Adipocyte (in vitro differentiated cells): ENCODE measurements at regions not wholly inside any gene's neighbourhood (a gene's known extent, or its start where the extent isn't known, plus 50 kb on each side); places are given as distances from the start of the nearest gene placed in this dataset.

ENCODE experiments used
- DNase-seq: peaks from one replicate; pipeline ENCODE4 v3.0.0-alpha.2; 2015; ENCODE audit warnings: low read depth
- H3K27me3 ChIP-seq: replicated peaks from 2 replicates; pipeline ENCODE4 v1.7.0; 2013; ENCODE audit warnings: mild to moderate bottlenecking, low read length, moderate library complexity; ENCODE audit not compliant: control insufficient read depth, insufficient read depth
- H3K36me3 ChIP-seq: 2 replicates; pipeline ENCODE4 v1.7.0; 2013; ENCODE audit warnings: low read length, mild to moderate bottlenecking, moderate library complexity; ENCODE audit not compliant: control insufficient read depth, insufficient read depth, severe bottlenecking
- H3K4me1 ChIP-seq: 2 replicates; pipeline ENCODE4 v1.7.0; 2013; ENCODE audit warnings: mild to moderate bottlenecking, low read length, moderate library complexity; ENCODE audit not compliant: control insufficient read depth, insufficient read depth
- H3K4me3 ChIP-seq: 2 replicates; pipeline ENCODE4 v1.7.0; 2013; ENCODE audit warnings: mild to moderate bottlenecking, low read length, moderate library complexity
- H3K9ac ChIP-seq: 2 replicates; pipeline ENCODE4 v1.7.0; 2013; ENCODE audit warnings: mild to moderate bottlenecking, low read length, moderate library complexity
- H3K9me3 ChIP-seq: 2 replicates; pipeline ENCODE4 v1.7.0; 2013; ENCODE audit warnings: mild to moderate bottlenecking, low read length, moderate library complexity; ENCODE audit not compliant: control insufficient read depth

DNA sequence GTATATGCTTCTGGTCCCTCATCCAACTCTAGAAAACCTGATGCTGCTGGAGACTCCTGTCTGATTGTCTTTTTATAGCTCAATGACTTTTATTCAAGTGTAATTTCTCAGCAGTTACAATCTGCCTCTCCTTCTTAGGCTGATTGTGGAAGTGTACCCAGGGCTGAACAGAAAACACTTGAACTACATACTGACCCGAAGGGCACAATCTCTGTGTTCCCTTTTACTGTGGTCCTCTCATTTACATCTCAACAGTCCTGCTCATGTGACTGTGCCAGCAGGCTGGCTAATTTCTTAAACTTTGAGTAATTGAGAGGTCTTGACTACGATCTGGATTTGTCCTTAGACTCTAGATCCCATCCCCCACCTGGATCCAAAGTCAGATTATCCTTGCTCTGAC lies 863.4 kb downstream of the PDHA2 start:
- Histone ChIP-seq H3K4me3 (no peak overlapping the region), H3K4me1 (no peaks in the 10 kb centered on the region), H3K27me3 (no peaks in the 10 kb centered on the region), H3K9me3 (no peaks in the 10 kb centered on the region), H3K9ac (no peak overlapping the region), H3K36me3 (no peaks in the 10 kb centered on the region)
- no peak for DNase-seq

GRCh38 chr4:96708766-96709165 lies 868.9 kb downstream of the PDHA2 start:
- no peaks in the 10 kb centered on the region for H3K9me3 ChIP-seq
- no peak overlapping the region for H3K4me3 ChIP-seq
- no peaks in the 10 kb centered on the region for H3K27me3 ChIP-seq
- no peak overlapping the region for H3K9ac ChIP-seq
- no peak for DNase-seq
- H3K36me3 ChIP-seq: no peaks in the 10 kb centered on the region
- no peaks in the 10 kb centered on the region for H3K4me1 ChIP-seq

- no peaks in the 10 kb centered on the region for H3K4me1 ChIP-seq
- no peak for DNase-seq
- H3K36me3 ChIP-seq: no peaks in the 10 kb centered on the region
- no peaks in the 10 kb centered on the region for H3K27me3 ChIP-seq
- no peaks in the 10 kb centered on the region for H3K9me3 ChIP-seq
- H3K4me3 ChIP-seq: no peak overlapping the region
- no peak overlapping the region for H3K9ac ChIP-seq
Measured at GRCh38 chr4:96713271-96713850, 873.5 kb downstream of the PDHA2 start.

- Histone ChIP-seq H3K4me3 (no peak overlapping the region), H3K27me3 (no peaks in the 10 kb centered on the region), H3K9me3 (no peaks in the 10 kb centered on the region), H3K36me3 (no peaks in the 10 kb centered on the region), H3K9ac (no peak overlapping the region), H3K4me1 (no peaks in the 10 kb centered on the region)
- DNase-seq: peak; percentile 4
Measured at GRCh38 chr4:96729641-96730040, 889.7 kb downstream of the PDHA2 start.

DNA sequence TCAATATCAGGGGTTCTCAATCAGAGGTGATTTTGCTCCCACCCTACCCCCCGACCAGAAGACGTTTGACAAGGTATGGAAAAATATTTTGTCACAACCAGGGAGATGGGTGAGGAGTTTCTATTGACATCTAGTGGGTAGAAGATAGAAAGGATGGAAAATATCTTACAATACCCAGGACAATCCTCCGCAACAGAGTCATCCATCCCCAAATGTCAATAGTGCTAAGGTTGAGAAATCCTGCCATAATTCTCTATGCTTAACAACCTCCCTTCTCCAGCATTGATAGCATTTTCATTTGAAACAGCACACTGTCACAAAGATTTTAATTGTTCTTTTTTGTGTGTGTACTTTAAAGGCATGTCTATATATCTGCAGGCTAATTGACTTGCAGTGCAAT lies 890.5 kb downstream of the PDHA2 start:
- Histone ChIP-seq H3K27me3 (no peaks in the 10 kb centered on the region), H3K9me3 (no peaks in the 10 kb centered on the region), H3K4me3 (no peak overlapping the region), H3K36me3 (no peaks in the 10 kb centered on the region), H3K9ac (no peak overlapping the region), H3K4me1 (no peaks in the 10 kb centered on the region)
- no peak for DNase-seq

GRCh38 chr4:96736352-96736889 lies 896.5 kb downstream of the PDHA2 start:
- H3K9me3 ChIP-seq: no peaks in the 10 kb centered on the region
- no peaks in the 10 kb centered on the region for H3K4me1 ChIP-seq
- no peak overlapping the region for H3K9ac ChIP-seq
- no peak overlapping the region for H3K4me3 ChIP-seq
- H3K27me3 ChIP-seq: no peaks in the 10 kb centered on the region
- peak; percentile 62 for DNase-seq
- no peaks in the 10 kb centered on the region for H3K36me3 ChIP-seq

DNA sequence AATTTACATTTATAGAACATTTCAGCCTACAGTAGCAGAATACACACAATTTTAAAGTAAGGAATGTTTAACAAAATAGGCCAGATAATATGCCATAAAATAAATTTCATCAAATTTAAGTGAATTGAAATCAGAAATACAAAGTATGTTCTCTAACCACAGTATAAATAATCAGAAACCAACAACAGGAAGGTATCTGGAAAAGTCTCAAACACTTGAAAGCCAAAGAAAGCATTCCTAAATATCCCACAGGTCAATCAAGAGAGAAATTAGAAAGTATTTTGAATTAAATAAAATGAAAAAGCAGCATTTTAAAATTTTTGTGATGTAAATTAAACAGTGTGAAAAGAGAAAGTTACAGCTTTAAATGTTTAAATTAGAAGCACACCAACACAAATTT lies 899.2 kb downstream of the PDHA2 start:
- Histone ChIP-seq H3K27me3 (no peaks in the 10 kb centered on the region), H3K4me1 (no peaks in the 10 kb centered on the region), H3K9ac (no peak overlapping the region), H3K36me3 (no peaks in the 10 kb centered on the region), H3K4me3 (no peak overlapping the region), H3K9me3 (no peaks in the 10 kb centered on the region)
- no peak for DNase-seq

DNA sequence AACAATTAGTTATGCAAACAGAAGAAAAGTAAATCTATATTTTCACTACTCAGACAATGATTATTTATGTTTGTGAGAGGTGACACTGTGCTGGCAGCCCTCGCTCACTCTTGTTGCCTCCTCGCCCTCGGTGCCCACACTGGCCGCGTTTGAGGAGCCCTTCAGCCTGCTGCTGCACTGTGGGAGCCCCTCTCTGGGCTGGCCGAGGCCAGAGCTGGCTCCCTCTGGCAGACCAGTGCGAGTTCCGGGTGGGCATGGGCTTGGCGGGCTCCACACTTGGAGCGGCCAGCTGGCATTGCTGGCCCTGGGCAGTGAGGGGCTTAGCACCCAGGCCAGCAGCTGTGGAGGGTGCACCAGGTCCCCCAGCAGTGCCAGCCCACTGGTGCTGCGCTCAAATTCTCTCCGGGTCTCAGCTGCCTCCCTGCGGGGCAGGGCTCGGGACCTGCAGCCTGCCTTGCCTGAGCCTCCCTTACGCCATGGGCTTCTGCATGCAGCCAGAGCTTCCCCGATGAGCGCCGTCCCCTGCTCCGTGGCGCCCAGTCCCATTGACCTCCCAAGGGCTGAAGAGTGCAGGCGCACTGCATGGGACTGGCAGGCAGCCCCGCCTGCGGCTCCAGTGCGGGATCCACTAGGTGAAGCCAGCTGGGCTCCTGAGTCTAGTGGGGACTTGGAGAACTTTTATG lies 902.6 kb downstream of the PDHA2 start:
- DNase-seq: no peak
- no peaks in the 10 kb centered on the region for H3K27me3 ChIP-seq
- no peak overlapping the region for H3K9ac ChIP-seq
- no peaks in the 10 kb centered on the region for H3K4me1 ChIP-seq
- H3K9me3 ChIP-seq: no peaks in the 10 kb centered on the region
- H3K4me3 ChIP-seq: no peak overlapping the region
- no peaks in the 10 kb centered on the region for H3K36me3 ChIP-seq

DNA sequence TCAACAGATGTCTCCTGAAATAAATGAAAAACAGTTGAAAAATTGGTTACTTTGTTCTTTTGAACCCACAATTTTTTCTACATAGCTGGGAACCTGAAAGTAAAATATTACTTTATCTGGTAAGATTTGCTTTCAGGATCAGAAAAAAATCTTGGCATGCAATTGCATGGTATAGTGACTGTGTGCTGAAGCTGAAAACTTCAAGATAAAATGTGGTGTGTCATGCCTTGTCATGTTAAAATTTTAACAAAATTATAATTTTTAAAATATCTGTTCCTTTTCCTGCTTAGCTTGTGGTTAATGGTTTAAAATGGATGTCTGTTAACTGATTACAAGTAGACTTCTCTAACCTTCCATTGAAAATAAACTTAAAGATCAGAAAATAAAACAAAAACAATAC lies 904.8 kb downstream of the PDHA2 start:
- H3K4me1 ChIP-seq: no peaks in the 10 kb centered on the region

GRCh38 chr4:96753216-96753615 lies 913.3 kb downstream of the PDHA2 start:
- peak; percentile 3 for DNase-seq
- Histone ChIP-seq H3K4me3 (no peak overlapping the region), H3K4me1 (no peaks in the 10 kb centered on the region), H3K9ac (no peak overlapping the region), H3K9me3 (no peaks in the 10 kb centered on the region), H3K27me3 (no peaks in the 10 kb centered on the region), H3K36me3 (no peaks in the 10 kb centered on the region)

More for the DNA sequence above, 904.8 kb downstream of the PDHA2 start:
- no peak for DNase-seq
- no peaks in the 10 kb centered on the region for H3K36me3 ChIP-seq
- H3K9me3 ChIP-seq: no peaks in the 10 kb centered on the region
- no peaks in the 10 kb centered on the region for H3K27me3 ChIP-seq
- no peak overlapping the region for H3K4me3 ChIP-seq
- no peak overlapping the region for H3K9ac ChIP-seq

DNA sequence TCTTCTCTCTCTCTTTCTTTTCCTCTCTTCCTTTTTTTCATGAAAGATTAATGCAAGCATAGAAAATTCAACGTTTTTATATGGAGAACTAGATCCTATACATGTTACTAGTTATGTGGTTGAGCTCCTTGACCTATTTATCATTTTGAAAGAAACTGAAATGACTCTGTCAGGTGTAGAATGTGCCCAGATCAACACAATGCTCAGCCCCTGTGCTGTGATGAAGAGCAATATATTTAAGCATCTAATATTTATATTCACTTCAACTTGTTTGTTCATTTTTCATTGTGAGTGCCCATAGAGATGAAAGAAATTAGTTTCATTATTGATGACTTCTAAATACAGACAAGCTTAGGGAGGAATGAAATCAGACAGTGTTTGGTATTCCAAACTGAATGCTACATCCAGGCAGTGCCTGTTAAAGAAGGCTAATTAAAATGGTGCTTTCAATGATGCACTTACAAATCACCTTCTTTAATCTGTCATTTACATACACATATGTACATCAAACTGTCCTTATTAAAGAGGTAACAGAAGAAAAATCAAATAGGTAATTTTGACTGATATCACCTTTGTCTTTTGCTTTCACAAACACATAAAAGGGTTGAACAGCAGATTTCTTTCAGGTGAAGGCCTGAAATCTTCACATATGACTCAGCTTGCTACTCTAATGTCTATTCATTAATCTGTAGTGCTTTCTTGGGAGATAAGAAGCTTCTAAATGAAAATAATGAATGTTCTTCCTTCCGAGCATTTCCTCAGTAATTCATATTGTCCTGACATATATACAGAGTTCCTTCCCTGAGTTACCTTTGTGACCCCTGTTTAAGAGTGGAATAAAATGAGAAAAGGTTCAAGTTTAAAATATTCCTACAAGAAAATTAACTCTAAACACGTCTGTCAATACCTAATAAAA lies 915.9 kb downstream of the PDHA2 start:
- Histone ChIP-seq H3K4me1 (no peaks in the 10 kb centered on the region), H3K4me3 (no peak overlapping the region), H3K9ac (no peak overlapping the region), H3K27me3 (no peaks in the 10 kb centered on the region), H3K36me3 (no peaks in the 10 kb centered on the region), H3K9me3 (no peaks in the 10 kb centered on the region)
- DNase-seq: no peak
